Esophagus muscularis mucosa (tissue), 4 donors: ENCODE measurements at regions not wholly inside any gene's neighbourhood (a gene's known extent, or its start where the extent isn't known, plus 50 kb on each side); places are given as distances from the start of the nearest gene placed in this dataset.

Source experiments
- EP300 ChIP-seq: sonication (generic); formaldehyde crosslinking; IDR thresholded peaks from one replicate; pipeline ENCODE4 v1.6.1; 2017; ENCODE audit warnings: antibody characterized with exemption
- POLR2A ChIP-seq: fragments of 450-650 bp; IDR thresholded peaks from one replicate; pipeline ENCODE4 v1.6.1; 2017; ENCODE audit warnings: antibody characterized with exemption, moderate library complexity, mild to moderate bottlenecking, low read depth
- POLR2AphosphoS5 ChIP-seq, 2 donors: sonication (generic); formaldehyde crosslinking; IDR thresholded peaks; one replicate each; pipeline ENCODE4 v1.6.1; 2017; ENCODE audit warnings: antibody characterized with exemption in 2 of 2
- TF ChIP-seq, protein P1 (sequence below), 3 experiments: fragments of 200-600 bp in 2 of 3; fragments of 450-650 bp in 1 of 3; sonication (generic) in 2 of 3; IDR thresholded peaks; one replicate each; pipeline ENCODE4 v1.5.1; 2017 to 2019; ENCODE audit warnings: antibody characterized with exemption in 3 of 3, mild to moderate bottlenecking in 2 of 3, moderate library complexity in 1 of 3

DNA sequence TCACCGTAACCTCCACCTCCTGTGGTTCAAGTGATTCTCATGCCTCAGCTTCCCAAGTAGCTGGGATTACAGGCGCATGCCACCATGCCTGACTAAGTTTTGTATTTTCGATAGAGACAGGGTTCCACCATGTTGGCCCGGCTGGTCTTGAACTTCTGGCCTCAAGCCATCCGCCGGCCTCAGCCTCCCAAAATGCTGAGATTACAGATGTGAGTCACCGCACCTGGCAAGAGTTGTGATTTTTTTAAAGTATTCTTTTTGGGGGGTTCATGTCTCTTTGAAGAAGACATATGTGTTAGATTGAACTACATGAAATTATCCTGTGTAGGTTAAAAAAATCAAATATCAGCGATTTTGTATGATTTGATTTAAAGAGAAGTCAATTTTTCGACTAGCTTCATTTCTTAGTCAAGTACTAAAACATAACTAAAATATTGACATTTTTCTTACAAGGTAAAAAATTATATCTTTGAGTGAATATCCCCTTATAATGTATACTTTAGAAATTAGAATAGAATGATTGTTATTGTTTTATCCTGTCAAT, 60.3 kb upstream of the ANTXR2 start:
- TF ChIP-seq, protein P1, sequence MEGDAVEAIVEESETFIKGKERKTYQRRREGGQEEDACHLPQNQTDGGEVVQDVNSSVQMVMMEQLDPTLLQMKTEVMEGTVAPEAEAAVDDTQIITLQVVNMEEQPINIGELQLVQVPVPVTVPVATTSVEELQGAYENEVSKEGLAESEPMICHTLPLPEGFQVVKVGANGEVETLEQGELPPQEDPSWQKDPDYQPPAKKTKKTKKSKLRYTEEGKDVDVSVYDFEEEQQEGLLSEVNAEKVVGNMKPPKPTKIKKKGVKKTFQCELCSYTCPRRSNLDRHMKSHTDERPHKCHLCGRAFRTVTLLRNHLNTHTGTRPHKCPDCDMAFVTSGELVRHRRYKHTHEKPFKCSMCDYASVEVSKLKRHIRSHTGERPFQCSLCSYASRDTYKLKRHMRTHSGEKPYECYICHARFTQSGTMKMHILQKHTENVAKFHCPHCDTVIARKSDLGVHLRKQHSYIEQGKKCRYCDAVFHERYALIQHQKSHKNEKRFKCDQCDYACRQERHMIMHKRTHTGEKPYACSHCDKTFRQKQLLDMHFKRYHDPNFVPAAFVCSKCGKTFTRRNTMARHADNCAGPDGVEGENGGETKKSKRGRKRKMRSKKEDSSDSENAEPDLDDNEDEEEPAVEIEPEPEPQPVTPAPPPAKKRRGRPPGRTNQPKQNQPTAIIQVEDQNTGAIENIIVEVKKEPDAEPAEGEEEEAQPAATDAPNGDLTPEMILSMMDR (IDR thresholded peaks at IDR 0.05), result no peak
- no peak for TF ChIP-seq POLR2A
- no peak for TF ChIP-seq POLR2AphosphoS5 (IDR thresholded peaks at IDR 0.05)
- TF ChIP-seq EP300, result no peak
